GM18951 (cell line): ENCODE measurements at regions not wholly inside any gene's neighbourhood (a gene's known extent, or its start where the extent isn't known, plus 50 kb on each side); places are given as distances from the start of the nearest gene placed in this dataset.

Experiments
- POLR2A ChIP-seq: IDR thresholded peaks from 4 replicates; pipeline ENCODE4 v1.6.1; 2011; ENCODE audit warnings: mild to moderate bottlenecking; ENCODE audit not compliant: insufficient read length, insufficient read depth; ENCODE audit errors: extremely low read depth
- in situ Hi-C: fragments of 300-500 bp; cut with MboI; formaldehyde crosslinking; loops from one replicate; pipeline ENCODE4 v1.12.0; 2022; ENCODE audit warnings: low sequenced_read_pairs, mixed read lengths, inconsistent platforms; ENCODE audit not compliant: unreplicated experiment

GRCh38 chr5:173798127-173798810 is 89.9 kb upstream of the CPEB4 start:
- TF ChIP-seq POLR2A, result no peak
- in situ Hi-C loops, result no loop called here

GRCh38 chr5:173800340-173800739 is 87.8 kb upstream of the CPEB4 start:
- no peak for TF ChIP-seq POLR2A
- in situ Hi-C loops, result no loop called here

GRCh38 chr5:173801006-173801405 is 87.1 kb upstream of the CPEB4 start:
- in situ Hi-C loops, result no loop called here

GRCh38 chr5:173802670-173803165 is 85.4 kb upstream of the CPEB4 start:
- in situ Hi-C loops, result no loop called here
- TF ChIP-seq POLR2A, result no peak

More at GRCh38 chr5:173801006-173801405, 87.1 kb upstream of the CPEB4 start:
- no peak for TF ChIP-seq POLR2A

- in situ Hi-C loops, result no loop called here
- TF ChIP-seq POLR2A, result no peak
These were observed 83.6 kb upstream of the CPEB4 start for GRCh38 chr5:173804579-173804978.

- in situ Hi-C loops, result no loop called here
- no peak for TF ChIP-seq POLR2A
These were observed 81.7 kb upstream of the CPEB4 start for GRCh38 chr5:173806270-173807035.

GRCh38 chr5:173807181-173807655 is 80.9 kb upstream of the CPEB4 start:
- in situ Hi-C loops, result no loop called here
- TF ChIP-seq POLR2A, result no peak

GRCh38 chr5:173808079-173808808 is 79.9 kb upstream of the CPEB4 start:
- in situ Hi-C loops, result no loop called here
- TF ChIP-seq POLR2A, result no peak

- in situ Hi-C loops, result no loop called here
- no peak for TF ChIP-seq POLR2A
These were observed 79.1 kb upstream of the CPEB4 start for GRCh38 chr5:173809014-173809413.

- in situ Hi-C loops, result no loop called here
- no peak for TF ChIP-seq POLR2A
These were observed 75.2 kb upstream of the CPEB4 start for GRCh38 chr5:173812811-173813550.

GRCh38 chr5:173814053-173814452 is 74.1 kb upstream of the CPEB4 start:
- in situ Hi-C loops, result no loop called here
- TF ChIP-seq POLR2A, result no peak

- no peak for TF ChIP-seq POLR2A
- in situ Hi-C loops, result no loop called here
These were observed 72.6 kb upstream of the CPEB4 start for GRCh38 chr5:173815571-173815970.

GRCh38 chr5:173816728-173817127 is 71.4 kb upstream of the CPEB4 start:
- in situ Hi-C loops, result no loop called here
- TF ChIP-seq POLR2A, result no peak

GRCh38 chr5:173817561-173817960 is 70.6 kb upstream of the CPEB4 start:
- TF ChIP-seq POLR2A, result no peak
- in situ Hi-C loops, result no loop called here
